Mesenchymal stem cell (in vitro differentiated cells and primary cell): ENCODE measurements at regions not wholly inside any gene's neighbourhood (a gene's known extent, or its start where the extent isn't known, plus 50 kb on each side); places are given as distances from the start of the nearest gene placed in this dataset.
A peak's percentile ranks its signal among the peaks of the same experiment; 100 is the strongest.

Experiments used
- DNase-seq: peaks from one replicate; pipeline ENCODE4 v3.0.0-alpha.2; 2013
- H2AFZ ChIP-seq: one replicate; pipeline ENCODE4 v1.6.1; 2013; ENCODE audit warnings: low read depth, mild to moderate bottlenecking, control low read depth, inconsistent platforms, low read length, moderate library complexity
- H2AK5ac ChIP-seq: 2 replicates; pipeline ENCODE4 v1.6.1; 2013; ENCODE audit warnings: low read length, moderate library complexity, mild to moderate bottlenecking, inconsistent platforms; ENCODE audit not compliant: severe bottlenecking
- H2BK120ac ChIP-seq: one replicate; pipeline ENCODE4 v1.6.1; 2013; ENCODE audit warnings: low read depth, mild to moderate bottlenecking, inconsistent platforms, low read length, moderate library complexity
- H2BK12ac ChIP-seq, 2 experiments: one replicate each; pipeline ENCODE4 v1.6.1; 2013; ENCODE audit warnings: inconsistent platforms in 2 of 2, low read length in 2 of 2, mild to moderate bottlenecking in 2 of 2, moderate library complexity in 2 of 2, control low read depth in 1 of 2
- H2BK15ac ChIP-seq: one replicate; pipeline ENCODE4 v1.6.1; 2013; ENCODE audit warnings: mild to moderate bottlenecking, low read depth, inconsistent platforms; ENCODE audit not compliant: poor library complexity, severe bottlenecking
- H2BK5ac ChIP-seq: 2 replicates; pipeline ENCODE4 v1.6.1; 2013; ENCODE audit warnings: low read depth, mild to moderate bottlenecking, low read length, control low read depth, inconsistent platforms; ENCODE audit not compliant: poor library complexity, severe bottlenecking
- H3K14ac ChIP-seq, 2 experiments: one replicate each; pipeline ENCODE4 v1.6.1; 2013; ENCODE audit warnings: inconsistent platforms in 2 of 2, low read length in 2 of 2, control low read depth in 1 of 2, mild to moderate bottlenecking in 1 of 2, moderate library complexity in 1 of 2
- H3K18ac ChIP-seq, 2 experiments: one replicate each; pipeline ENCODE4 v1.6.1; 2013; ENCODE audit warnings: inconsistent platforms in 2 of 2, low read length in 2 of 2, control low read depth in 1 of 2, low read depth in 1 of 2, mild to moderate bottlenecking in 1 of 2
- H3K23ac ChIP-seq, 2 experiments: one replicate each; pipeline ENCODE4 v1.6.1; 2013; ENCODE audit warnings: inconsistent platforms in 2 of 2, low read length in 2 of 2, mild to moderate bottlenecking in 2 of 2, moderate library complexity in 2 of 2, control low read depth in 1 of 2
- H3K27ac ChIP-seq: 2 replicates; pipeline ENCODE4 v1.5.1; 2013; ENCODE audit warnings: mild to moderate bottlenecking, moderate library complexity, low read length, control low read depth, inconsistent platforms; ENCODE audit not compliant: poor library complexity, severe bottlenecking
- H3K27me3 ChIP-seq, 2 experiments: 2 replicates each; pipeline versions ENCODE4 v1.6.1 to v1.7.0; 2013; ENCODE audit warnings: low read length in 2 of 2, mild to moderate bottlenecking in 2 of 2, moderate library complexity in 2 of 2, control low read depth in 1 of 2, inconsistent platforms in 1 of 2; ENCODE audit not compliant: control insufficient read depth in 1 of 2, insufficient read depth in 1 of 2
- H3K36me3 ChIP-seq, 2 experiments: 2 replicates each; pipeline versions ENCODE4 v1.6.1 to v1.7.0; 2013; ENCODE audit warnings: low read length in 2 of 2, control low read depth in 1 of 2, inconsistent platforms in 1 of 2, low read depth in 1 of 2, mild to moderate bottlenecking in 1 of 2; ENCODE audit not compliant: insufficient read depth in 2 of 2, control insufficient read depth in 1 of 2
- H3K4ac ChIP-seq, 2 experiments: one replicate each; pipeline ENCODE4 v1.6.1; 2013; ENCODE audit warnings: inconsistent platforms in 2 of 2, low read length in 2 of 2, mild to moderate bottlenecking in 2 of 2, moderate library complexity in 2 of 2, control low read depth in 1 of 2, low read depth in 1 of 2
- H3K4me1 ChIP-seq: 2 replicates; pipeline ENCODE4 v1.6.1; 2013; ENCODE audit warnings: low read depth, low read length, control low read depth; ENCODE audit not compliant: control insufficient read depth, insufficient read depth
- H3K4me2 ChIP-seq: 2 replicates; pipeline ENCODE4 v1.6.1; 2013; ENCODE audit warnings: low read length, mild to moderate bottlenecking, inconsistent platforms; ENCODE audit not compliant: poor library complexity, severe bottlenecking
- H3K4me3 ChIP-seq, 2 experiments: 2 replicates each; pipeline versions ENCODE4 v1.5.1 to v1.7.0; 2013; ENCODE audit warnings: low read length in 2 of 2, mild to moderate bottlenecking in 2 of 2, control low read depth in 1 of 2, low read depth in 1 of 2; ENCODE audit not compliant: insufficient read depth in 1 of 2
- H3K79me1 ChIP-seq: replicated peaks from 2 replicates; pipeline ENCODE4 v1.6.1; 2013; ENCODE audit warnings: mild to moderate bottlenecking, control low read depth, low read length, inconsistent platforms; ENCODE audit not compliant: poor library complexity, severe bottlenecking
- H3K9ac ChIP-seq: 2 replicates; pipeline ENCODE4 v1.7.0; 2013; ENCODE audit warnings: mild to moderate bottlenecking, low read length, moderate library complexity
- H3K9me3 ChIP-seq: 2 replicates; pipeline ENCODE4 v1.7.0; 2013; ENCODE audit warnings: mild to moderate bottlenecking, low read length; ENCODE audit not compliant: control insufficient read depth
- H4K8ac ChIP-seq: one replicate; pipeline ENCODE4 v1.6.1; 2013; ENCODE audit warnings: inconsistent platforms, mild to moderate bottlenecking, low read length, moderate library complexity
- H4K91ac ChIP-seq: one replicate; pipeline ENCODE4 v1.6.1; 2013; ENCODE audit warnings: mild to moderate bottlenecking, low read length, inconsistent platforms
- WGBS: methylation state at CpG from one replicate; pipeline ENCODE4 v1.1.7; 2013; ENCODE audit warnings: mixed read lengths; 5-methylcytosine and 5-hydroxymethylcytosine counted together

DNA sequence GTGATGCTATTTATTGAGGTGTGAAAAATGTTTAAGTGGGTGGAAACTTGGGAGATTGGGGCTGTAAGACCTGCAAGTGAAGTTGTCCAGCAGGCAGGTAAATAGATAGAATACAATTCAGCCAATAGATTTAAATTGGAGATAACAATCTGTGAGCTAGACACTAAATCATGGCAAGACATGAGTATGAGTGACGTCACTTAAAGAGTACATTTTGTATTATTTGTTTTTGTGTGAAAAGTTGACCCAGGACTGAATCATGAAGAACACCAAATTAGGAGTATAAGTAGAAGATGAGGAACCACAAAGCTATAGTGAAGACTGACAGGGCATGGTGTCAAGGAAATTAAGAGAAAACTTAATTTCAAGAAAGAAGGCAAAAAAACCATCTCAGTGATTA is 249.1 kb upstream of the SEMA3C start:
- H3K36me3 ChIP-seq: no peaks in the 10 kb centered on the region
- peaks cover 2% of the 10 kb centered on the region for H3K4me1 ChIP-seq
- H4K8ac ChIP-seq: no peak overlapping the region
- H3K9me3 ChIP-seq: no peaks in the 10 kb centered on the region
- no peak overlapping the region for H3K27ac ChIP-seq
- H3K23ac ChIP-seq: no peak overlapping the region
- H2AFZ ChIP-seq: no peak overlapping the region
- H2AK5ac ChIP-seq: no peak overlapping the region
- H3K79me1 ChIP-seq: no peaks in the 10 kb centered on the region
- no peak overlapping the region for H3K4me3 ChIP-seq
- no peak overlapping the region for H3K9ac ChIP-seq
- no peak for DNase-seq
- H2BK5ac ChIP-seq: no peak overlapping the region
- no peak overlapping the region for H4K91ac ChIP-seq
- no peak overlapping the region for H2BK120ac ChIP-seq
- no peak overlapping the region for H2BK15ac ChIP-seq
- no peak overlapping the region for H3K4ac ChIP-seq
- H3K18ac ChIP-seq: no peak overlapping the region
- no peak overlapping the region for H3K14ac ChIP-seq
- no peak overlapping the region for H3K4me2 ChIP-seq
- H2BK12ac ChIP-seq: no peak overlapping the region
- 81% methylated on average over 1 of the region's 1 CpG for WGBS
- H3K27me3 ChIP-seq: no peaks in the 10 kb centered on the region

DNA sequence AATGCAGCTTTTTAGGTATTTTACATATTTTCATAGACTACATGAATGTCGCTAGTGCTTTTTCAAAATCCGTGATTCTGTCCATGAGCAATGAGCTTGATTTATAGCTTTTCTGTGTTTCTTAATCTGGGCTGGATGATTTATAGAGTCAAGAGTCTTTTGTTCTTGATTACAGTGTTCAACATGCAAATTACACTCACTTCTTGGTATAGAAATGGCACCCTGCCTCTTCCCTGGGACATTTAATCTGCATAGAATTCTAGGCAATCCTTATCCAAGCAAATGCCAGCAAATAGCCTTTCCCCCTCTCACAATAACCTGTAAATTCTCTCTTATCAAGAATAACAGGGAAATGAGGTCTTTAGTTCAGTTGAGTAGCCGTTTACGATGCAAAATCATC is 246.2 kb upstream of the SEMA3C start:
- H3K18ac ChIP-seq: no peak overlapping the region
- no peaks in the 10 kb centered on the region for H3K9me3 ChIP-seq
- H3K23ac ChIP-seq: no peak overlapping the region
- peaks cover 4% of the 10 kb centered on the region for H3K4me1 ChIP-seq
- no peak overlapping the region for H2BK12ac ChIP-seq
- no peak overlapping the region for H2BK120ac ChIP-seq
- H2BK15ac ChIP-seq: no peak overlapping the region
- H3K14ac ChIP-seq: no peak overlapping the region
- no peak overlapping the region for H3K27ac ChIP-seq
- H3K27me3 ChIP-seq: no peaks in the 10 kb centered on the region
- no peak overlapping the region for H4K91ac ChIP-seq
- no peak overlapping the region for H4K8ac ChIP-seq
- no peaks in the 10 kb centered on the region for H3K36me3 ChIP-seq
- H3K9ac ChIP-seq: no peak overlapping the region
- no peaks in the 10 kb centered on the region for H3K79me1 ChIP-seq
- WGBS: 95% methylated on average over 4 of the region's 4 CpGs
- H2AFZ ChIP-seq: no peak overlapping the region
- H3K4me2 ChIP-seq: no peak overlapping the region
- H3K4me3 ChIP-seq: no peak overlapping the region
- H2BK5ac ChIP-seq: no peak overlapping the region
- no peak overlapping the region for H2AK5ac ChIP-seq
- no peak for DNase-seq
- no peak overlapping the region for H3K4ac ChIP-seq

- H3K4ac ChIP-seq: peak overlapping the region; percentile 36 to 73
- H2BK5ac ChIP-seq: no peak overlapping the region
- no peak overlapping the region for H3K9ac ChIP-seq
- no peaks in the 10 kb centered on the region for H3K9me3 ChIP-seq
- no peak overlapping the region for H2AFZ ChIP-seq
- peak; percentile 67 for DNase-seq
- H4K8ac ChIP-seq: no peak overlapping the region
- H2BK15ac ChIP-seq: no peak overlapping the region
- H3K4me1 ChIP-seq: peaks cover 5% of the 10 kb centered on the region
- no peak overlapping the region for H3K23ac ChIP-seq
- H2BK12ac ChIP-seq: peak overlapping the region in 1 of 2 experiments; percentile 54
- H3K4me3 ChIP-seq: no peak overlapping the region
- H3K18ac ChIP-seq: peak overlapping the region in 1 of 2 experiments; percentile 57
- no peak overlapping the region for H3K14ac ChIP-seq
- no peak overlapping the region for H4K91ac ChIP-seq
- H3K79me1 ChIP-seq: no peaks in the 10 kb centered on the region
- no peak overlapping the region for H3K4me2 ChIP-seq
- no peak overlapping the region for H2BK120ac ChIP-seq
- no peak overlapping the region for H2AK5ac ChIP-seq
- no peak overlapping the region for H3K27ac ChIP-seq
- WGBS: 80% methylated on average over 7 of the region's 7 CpGs
- H3K27me3 ChIP-seq: no peaks in the 10 kb centered on the region
- H3K36me3 ChIP-seq: no peaks in the 10 kb centered on the region
Measured at GRCh38 chr7:81162771-81163525, 244.1 kb upstream of the SEMA3C start.

- no peak overlapping the region for H3K9ac ChIP-seq
- H3K27ac ChIP-seq: no peak overlapping the region
- H3K14ac ChIP-seq: no peak overlapping the region
- H3K36me3 ChIP-seq: no peaks in the 10 kb centered on the region
- no peak overlapping the region for H2AFZ ChIP-seq
- no peak overlapping the region for H2BK120ac ChIP-seq
- H3K4me1 ChIP-seq: peaks cover 5% of the 10 kb centered on the region
- H3K9me3 ChIP-seq: no peaks in the 10 kb centered on the region
- H4K8ac ChIP-seq: no peak overlapping the region
- H3K23ac ChIP-seq: no peak overlapping the region
- H3K18ac ChIP-seq: no peak overlapping the region
- no peaks in the 10 kb centered on the region for H3K27me3 ChIP-seq
- H2AK5ac ChIP-seq: no peak overlapping the region
- no peak overlapping the region for H4K91ac ChIP-seq
- no peak overlapping the region for H2BK15ac ChIP-seq
- H3K4me3 ChIP-seq: no peak overlapping the region
- H3K4ac ChIP-seq: no peak overlapping the region
- H3K4me2 ChIP-seq: no peak overlapping the region
- H2BK5ac ChIP-seq: no peak overlapping the region
- H3K79me1 ChIP-seq: no peaks in the 10 kb centered on the region
- WGBS: 87% methylated on average over 4 of the region's 4 CpGs
- no peak for DNase-seq
- H2BK12ac ChIP-seq: no peak overlapping the region
Measured at GRCh38 chr7:81162234-81162633, 243.4 kb upstream of the SEMA3C start.
